NCI-H2029 treated with DMSO at 0.1 percent for 48 hours (cell line): ENCODE measurements at regions not wholly inside any gene's neighbourhood (a gene's known extent, or its start where the extent isn't known, plus 50 kb on each side); places are given as distances from the start of the nearest gene placed in this dataset.
"Not testable (repeated sequence)": the region's sequence is repeated elsewhere in the genome, so short reads cannot be mapped to it uniquely, and the experiment has no call there.

Source experiments
- DNase-seq: peaks from one replicate; lab custom pipeline; 2025; lab: John Stamatoyannopoulos, UW

GRCh38 chr22:27311698-27312550 is 489.6 kb downstream of the MN1 start:
- DNase-seq, result no peak

GRCh38 chr22:27312565-27312964 is 489.0 kb downstream of the MN1 start:
- no peak for DNase-seq

DNA sequence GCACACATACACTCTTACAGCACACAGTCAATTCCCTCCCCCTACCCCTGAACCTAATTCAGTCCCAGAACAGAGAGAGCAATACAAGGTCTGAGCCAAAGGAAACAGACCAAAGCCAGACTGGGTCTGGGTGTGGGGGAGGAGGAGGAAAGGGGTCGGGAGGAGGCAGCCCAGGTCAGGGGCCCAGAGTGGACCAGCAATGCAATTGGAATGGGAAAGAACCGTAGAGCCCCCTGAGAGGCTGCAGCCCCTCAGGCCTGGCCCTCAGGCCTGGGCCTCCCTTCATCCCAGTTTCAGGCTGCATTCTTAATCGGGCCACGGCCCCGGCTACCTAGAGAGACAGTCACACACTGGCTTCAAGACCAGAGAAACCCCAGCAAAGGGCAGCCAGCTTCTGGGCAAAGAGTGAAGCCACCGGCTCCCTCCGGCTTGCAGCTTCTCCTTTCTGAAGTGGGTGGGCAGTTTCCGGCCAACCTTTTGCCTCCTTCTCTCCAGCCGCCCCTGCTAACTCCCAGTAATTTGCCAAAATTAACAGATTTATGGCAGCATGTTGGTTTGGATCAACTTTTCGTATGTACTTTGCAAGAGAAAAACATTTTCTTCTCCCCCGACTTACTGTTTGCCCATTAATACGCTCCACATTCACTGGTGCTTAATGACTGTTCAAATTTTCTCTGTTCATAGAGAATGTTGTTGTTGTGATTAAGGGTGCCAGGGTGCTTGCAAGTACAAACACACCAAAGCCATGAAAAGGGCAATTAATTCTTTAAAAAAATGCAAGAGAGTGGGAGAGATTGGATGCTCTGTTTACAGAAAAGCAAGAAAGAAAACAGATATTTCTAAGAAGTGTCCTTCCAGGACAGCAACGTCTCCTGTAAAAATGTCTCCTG is 488.3 kb downstream of the MN1 start:
- DNase-seq, result no peak

GRCh38 chr22:27314276-27314807 is 487.2 kb downstream of the MN1 start:
- no peak for DNase-seq

GRCh38 chr22:27315833-27316232 is 485.7 kb downstream of the MN1 start:
- no peak for DNase-seq

GRCh38 chr22:27317096-27317495 is 484.5 kb downstream of the MN1 start:
- DNase-seq, result no peak

- no peak for DNase-seq
Observed at GRCh38 chr22:27317971-27318428, 483.6 kb downstream of the MN1 start.

DNA sequence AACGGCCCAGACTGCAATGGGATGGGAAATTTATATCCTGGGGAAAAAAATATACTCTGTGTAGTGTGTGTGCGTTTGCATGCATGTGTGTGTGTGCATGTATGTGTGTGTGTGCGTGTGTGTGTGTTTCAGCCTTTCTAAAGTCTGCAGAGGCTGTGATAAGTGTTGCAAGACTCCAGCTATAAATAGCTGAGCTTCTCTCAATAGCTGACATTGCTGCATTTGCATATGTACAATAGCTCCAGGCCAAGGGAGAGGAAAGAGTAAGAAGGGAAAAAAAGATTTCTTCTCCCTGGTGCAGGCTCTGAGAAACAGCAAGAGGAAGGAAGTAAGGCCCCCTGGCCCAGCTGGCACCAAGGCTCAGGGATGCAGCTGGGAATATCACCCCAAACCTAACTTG is 483.0 kb downstream of the MN1 start:
- no peak for DNase-seq

- DNase-seq, result no peak
Observed at GRCh38 chr22:27323661-27324060, 477.9 kb downstream of the MN1 start.

- DNase-seq, result not testable (repeated sequence)
Observed at GRCh38 chr22:27324908-27325307, 476.6 kb downstream of the MN1 start.

DNA sequence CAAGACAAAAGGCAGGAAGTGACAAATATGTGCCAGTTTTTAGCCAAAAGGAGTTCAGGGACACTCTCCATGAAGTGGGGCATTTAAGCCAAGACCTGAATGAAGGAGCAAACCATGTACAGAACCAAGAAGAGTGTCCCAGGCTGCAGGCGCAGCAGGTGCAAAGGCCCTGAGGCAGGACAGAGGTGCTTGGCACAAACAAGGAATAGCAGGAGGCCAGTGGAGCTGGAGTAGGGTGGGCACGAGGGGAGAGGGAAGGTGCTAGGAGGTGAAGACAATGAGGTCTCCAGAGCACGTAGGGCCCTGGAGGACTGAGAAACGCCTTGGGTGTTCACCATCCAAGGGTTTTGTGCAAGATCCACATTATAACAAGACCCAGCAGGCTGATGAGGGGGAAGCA is 474.1 kb downstream of the MN1 start:
- DNase-seq, result no peak

GRCh38 chr22:27327981-27328721 is 473.4 kb downstream of the MN1 start:
- DNase-seq, result no peak

DNA sequence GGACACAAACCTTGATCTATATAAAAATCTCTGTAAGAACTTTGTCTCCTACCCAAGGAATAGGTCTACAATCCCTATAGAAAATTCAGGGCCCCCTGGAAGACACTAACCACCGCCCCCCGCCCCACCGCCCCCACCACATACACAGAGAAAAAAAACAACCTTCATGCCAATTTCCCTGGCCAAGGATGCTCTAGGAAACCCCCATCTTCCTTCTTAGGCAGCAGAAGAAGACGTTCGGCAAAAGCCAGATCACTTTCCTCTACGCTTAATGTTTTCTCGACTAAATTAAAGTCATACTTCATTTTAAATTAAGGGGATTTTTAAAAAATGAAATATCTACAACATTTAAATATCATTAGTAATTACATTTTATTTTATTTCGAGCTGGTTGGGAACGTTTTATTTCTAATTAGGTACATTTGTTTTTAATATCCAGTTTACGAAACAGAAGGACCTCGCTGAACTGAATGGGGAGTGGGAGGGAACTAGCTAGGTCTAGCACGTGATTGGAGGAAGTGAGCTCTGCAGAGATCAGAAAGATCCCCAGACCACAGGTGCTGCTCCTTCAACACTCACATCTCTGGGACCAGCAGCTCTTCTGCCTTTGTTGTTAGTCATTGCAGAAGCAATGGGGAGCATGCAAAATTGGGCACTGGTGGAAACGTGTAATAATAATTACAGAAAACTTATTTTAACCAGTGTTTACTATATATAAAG is 472.3 kb downstream of the MN1 start:
- no peak for DNase-seq

DNA sequence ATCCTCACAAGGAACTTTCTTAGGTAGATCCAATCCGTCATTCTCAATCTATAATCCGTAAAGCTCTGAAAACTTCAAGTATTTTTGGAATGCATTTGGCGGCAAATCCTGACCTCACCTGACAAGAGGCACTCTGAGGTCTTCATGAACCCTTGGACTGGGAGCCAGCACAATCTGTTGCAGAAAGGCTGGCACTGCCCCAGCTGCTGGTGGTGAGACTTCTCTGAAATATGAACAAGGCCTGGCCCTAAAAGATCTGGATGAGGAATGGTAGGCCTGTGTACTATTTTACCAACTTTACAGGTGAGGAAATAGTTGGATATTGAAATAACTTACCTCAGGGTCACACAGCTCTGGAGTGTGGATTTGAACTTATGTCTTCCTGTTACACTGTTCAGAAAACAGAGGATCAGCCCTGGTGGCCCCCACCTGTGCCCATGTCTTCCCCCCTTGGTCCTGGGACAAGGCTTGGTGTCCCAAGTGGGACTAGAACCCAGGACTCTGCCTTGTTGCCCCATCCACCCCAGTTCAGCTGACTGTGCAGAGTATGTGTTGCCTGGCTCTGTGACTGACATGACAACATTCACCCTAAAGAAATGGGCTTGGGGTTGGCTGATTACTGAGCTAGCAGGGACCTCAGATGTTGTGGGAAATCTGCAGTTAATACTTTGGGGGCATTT is 471.4 kb downstream of the MN1 start:
- no peak for DNase-seq

DNA sequence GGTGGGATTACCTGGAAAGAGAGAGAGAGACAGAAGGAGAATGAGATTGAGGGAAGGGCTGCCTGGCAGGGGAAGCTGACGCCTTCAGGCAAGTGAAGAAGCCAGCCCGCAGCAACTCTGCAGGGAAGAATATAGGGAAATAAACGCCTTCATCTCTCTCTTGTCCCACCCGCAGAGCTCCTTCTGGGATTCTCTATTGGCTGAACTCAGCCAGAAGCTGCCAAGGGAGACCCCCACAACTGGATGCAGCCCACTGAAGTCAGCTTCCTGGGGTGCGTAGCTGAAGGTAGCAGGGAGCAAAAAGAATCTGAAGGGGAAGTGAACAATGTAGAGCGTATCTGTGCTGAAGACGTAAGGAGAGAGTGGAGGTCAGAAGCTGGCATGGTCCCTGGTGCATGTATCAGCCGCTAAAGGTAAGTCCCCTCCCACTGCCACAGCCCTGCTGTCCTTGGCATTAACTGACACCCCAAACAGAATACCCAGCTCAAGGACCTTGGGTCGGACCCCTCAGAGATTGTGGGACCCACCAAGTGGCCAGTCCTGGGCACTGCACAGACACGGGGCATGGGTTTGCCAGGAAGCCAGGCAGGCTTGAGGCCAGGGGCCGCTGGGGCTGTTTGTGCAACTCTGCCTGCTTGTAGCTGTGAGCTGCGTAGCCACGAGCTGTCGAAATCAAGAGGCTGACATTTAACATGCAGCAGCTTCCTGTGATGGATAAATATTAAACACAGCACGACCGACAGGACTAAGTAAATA is 469.9 kb downstream of the MN1 start:
- no peak for DNase-seq

- no peak for DNase-seq
Observed at GRCh38 chr22:27335102-27335660, 466.4 kb downstream of the MN1 start.

GRCh38 chr22:27336151-27337090 is 465.1 kb downstream of the MN1 start:
- no peak for DNase-seq

DNA sequence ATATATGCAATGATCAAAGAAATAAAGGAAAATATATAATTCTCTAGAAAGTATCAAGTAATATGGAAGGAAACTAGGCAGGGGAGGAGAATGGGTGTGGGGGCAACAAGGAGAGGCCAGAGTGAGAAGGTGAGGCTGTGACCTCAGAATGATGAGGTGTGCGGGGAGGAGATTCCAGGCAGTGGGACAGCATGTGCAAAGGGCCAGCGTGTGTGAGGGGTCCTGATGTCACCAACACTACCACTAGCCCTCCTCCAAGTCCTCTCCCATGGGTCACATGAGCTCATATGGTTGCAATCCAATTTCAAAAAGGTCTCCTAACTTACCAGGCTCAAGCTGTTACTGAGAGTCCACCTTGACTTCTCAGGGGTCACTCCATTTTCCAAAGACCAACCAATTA is 463.9 kb downstream of the MN1 start:
- no peak for DNase-seq

DNA sequence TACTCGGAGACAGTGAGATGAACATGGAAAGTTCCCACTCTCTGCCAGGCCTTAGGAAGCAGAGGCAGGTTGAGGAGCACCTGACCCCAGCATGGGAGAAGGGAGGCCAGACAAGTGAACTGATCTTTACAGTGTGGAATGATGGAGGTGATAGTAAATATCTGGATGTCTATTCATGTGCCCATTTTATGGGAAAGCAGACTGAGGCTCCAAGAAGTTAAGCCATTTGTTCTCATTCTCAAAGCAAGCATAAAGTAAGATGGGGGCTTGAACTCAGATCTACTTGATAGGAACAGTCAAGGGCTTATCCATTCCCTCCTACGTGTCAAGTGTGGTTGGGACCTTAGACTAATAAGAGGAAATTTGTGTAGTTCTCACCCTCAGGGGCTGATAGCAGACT is 461.5 kb downstream of the MN1 start:
- DNase-seq, result no peak
